PC-9 (cell line): ENCODE measurements at regions not wholly inside any gene's neighbourhood (a gene's known extent, or its start where the extent isn't known, plus 50 kb on each side); places are given as distances from the start of the nearest gene placed in this dataset.

Source experiments
- BruUV-seq: library from RNA; stranded (reverse); fragments of 400-500 nt; replicated peaks from 2 replicates; lab custom pipeline; 2021; lab: Mats Ljungman, UMichigan
- CTCF ChIA-PET: fragments of 300-600 bp; sonication (Branson Sonifier 250); formaldehyde crosslinking; loops from one replicate; lab custom pipeline; 2022; ENCODE audit warnings: antibody characterized with exemption; lab: Charles Lee
- POLR2A ChIA-PET: fragments of 300-600 bp; sonication (Branson Sonifier 250); formaldehyde crosslinking; loops from one replicate; lab custom pipeline; 2022; ENCODE audit warnings: antibody characterized with exemption; ENCODE audit not compliant: unreplicated experiment; lab: Charles Lee
- DNase-seq, 2 experiments: peaks; one replicate each; pipeline versions ENCODE4 v3.0.0 to v3.0.0-alpha.2; 2015 to 2022; ENCODE audit warnings: mixed read lengths in 1 of 2
- H2AFZ ChIP-seq: fragments of 200-600 bp; sonication (generic); 2 replicates; pipeline ENCODE4 v1.8.1; 2017; ENCODE audit warnings: antibody characterized with exemption
- H3F3A ChIP-seq: fragments of 200-600 bp; sonication (generic); 2 replicates; pipeline ENCODE4 v1.8.1; 2017; ENCODE audit warnings: antibody characterized with exemption, mild to moderate bottlenecking, low read depth; ENCODE audit not compliant: insufficient read depth
- H3K27ac ChIP-seq: fragments of 200-600 bp; sonication (generic); 2 replicates; pipeline ENCODE4 v1.6.1; 2016; ENCODE audit warnings: mixed run types
- H3K27me3 ChIP-seq: fragments of 200-600 bp; sonication (generic); 2 replicates; pipeline ENCODE4 v1.6.1; 2016; ENCODE audit warnings: low read depth, mixed run types; ENCODE audit not compliant: insufficient read depth
- H3K36me3 ChIP-seq: fragments of 200-600 bp; sonication (generic); 2 replicates; pipeline ENCODE4 v1.6.1; 2016; ENCODE audit warnings: low read depth, mixed run types
- H3K4me1 ChIP-seq: fragments of 200-600 bp; sonication (generic); replicated peaks from 2 replicates; pipeline ENCODE4 v1.6.1; 2016; ENCODE audit warnings: mixed run types; ENCODE audit not compliant: insufficient read depth
- H3K4me2 ChIP-seq: fragments of 200-600 bp; sonication (generic); 2 replicates; pipeline ENCODE4 v1.6.1; 2017; ENCODE audit warnings: mixed run types
- H3K4me3 ChIP-seq: fragments of 200-600 bp; sonication (generic); 2 replicates; pipeline ENCODE4 v1.6.1; 2016; ENCODE audit warnings: mixed run types
- H3K79me2 ChIP-seq: fragments of 200-600 bp; sonication (generic); 2 replicates; pipeline ENCODE4 v1.6.1; 2017; ENCODE audit warnings: low read depth, mixed run types
- H3K9me2 ChIP-seq: fragments of 200-600 bp; sonication (generic); 2 replicates; pipeline ENCODE4 v1.8.1; 2017; ENCODE audit warnings: mild to moderate bottlenecking; ENCODE audit not compliant: insufficient read depth
- H3K9me3 ChIP-seq: fragments of 200-600 bp; sonication (generic); 2 replicates; pipeline ENCODE4 v1.8.1; 2016; ENCODE audit warnings: low read depth; ENCODE audit not compliant: insufficient read depth
- H4K20me1 ChIP-seq: fragments of 200-600 bp; sonication (generic); 2 replicates; pipeline ENCODE4 v1.8.1; 2017; ENCODE audit not compliant: insufficient read depth
- EZH2 ChIP-seq: fragments of 200-600 bp; sonication (generic); IDR thresholded peaks from 2 replicates; pipeline ENCODE4 v1.8.0; 2017; ENCODE audit warnings: antibody characterized with exemption, low read depth
- intact Hi-C: fragments of 100-400 bp; cut with micrococcal nuclease; formaldehyde crosslinking; loops from one replicate; pipeline ENCODE4 v1.10.0; 2022; ENCODE audit not compliant: unreplicated experiment
- TF ChIP-seq, protein P1 (sequence below): fragments of 200-600 bp; sonication (generic); conservative IDR thresholded peaks from 2 replicates; pipeline ENCODE4 v1.6.1; 2017; ENCODE audit warnings: mixed run types, antibody characterized with exemption, mild to moderate bottlenecking, moderate library complexity

DNA sequence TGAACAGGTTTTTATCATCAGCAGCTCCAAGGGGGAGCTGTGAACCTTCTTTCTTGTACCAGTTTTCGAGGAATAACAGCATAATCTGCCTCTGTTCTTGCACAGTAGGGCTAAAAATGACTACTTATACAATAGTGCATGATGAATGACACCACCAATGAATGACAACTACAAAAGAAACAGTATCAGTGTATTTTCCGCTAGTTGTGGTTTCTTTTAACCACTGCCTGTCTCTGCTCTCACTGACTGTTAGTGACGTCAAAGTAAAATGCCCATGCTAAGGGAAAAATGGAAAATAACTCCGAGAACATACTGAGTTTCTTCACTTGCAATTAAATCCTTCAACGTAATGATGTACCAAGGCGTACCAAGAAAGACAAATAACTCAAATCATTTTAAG lies 294.9 kb downstream of the MAP2K6 start:
- no peak overlapping the region for H3K27ac ChIP-seq
- H4K20me1 ChIP-seq = no peaks in the 10 kb centered on the region
- DNase-seq = no peak
- no peaks in the 10 kb centered on the region for H3K79me2 ChIP-seq
- H3K27me3 ChIP-seq = no peaks in the 10 kb centered on the region
- POLR2A ChIA-PET = no interaction called here
- CTCF ChIA-PET = no interaction called here
- peaks cover 7% of the 10 kb centered on the region for H3K4me1 ChIP-seq
- peaks cover 4% of the 10 kb centered on the region for H3F3A ChIP-seq
- H3K4me2 ChIP-seq = no peak overlapping the region
- BruUV-seq = no TSS peak
- no peak for TF ChIP-seq EZH2
- TF ChIP-seq, protein P1, sequence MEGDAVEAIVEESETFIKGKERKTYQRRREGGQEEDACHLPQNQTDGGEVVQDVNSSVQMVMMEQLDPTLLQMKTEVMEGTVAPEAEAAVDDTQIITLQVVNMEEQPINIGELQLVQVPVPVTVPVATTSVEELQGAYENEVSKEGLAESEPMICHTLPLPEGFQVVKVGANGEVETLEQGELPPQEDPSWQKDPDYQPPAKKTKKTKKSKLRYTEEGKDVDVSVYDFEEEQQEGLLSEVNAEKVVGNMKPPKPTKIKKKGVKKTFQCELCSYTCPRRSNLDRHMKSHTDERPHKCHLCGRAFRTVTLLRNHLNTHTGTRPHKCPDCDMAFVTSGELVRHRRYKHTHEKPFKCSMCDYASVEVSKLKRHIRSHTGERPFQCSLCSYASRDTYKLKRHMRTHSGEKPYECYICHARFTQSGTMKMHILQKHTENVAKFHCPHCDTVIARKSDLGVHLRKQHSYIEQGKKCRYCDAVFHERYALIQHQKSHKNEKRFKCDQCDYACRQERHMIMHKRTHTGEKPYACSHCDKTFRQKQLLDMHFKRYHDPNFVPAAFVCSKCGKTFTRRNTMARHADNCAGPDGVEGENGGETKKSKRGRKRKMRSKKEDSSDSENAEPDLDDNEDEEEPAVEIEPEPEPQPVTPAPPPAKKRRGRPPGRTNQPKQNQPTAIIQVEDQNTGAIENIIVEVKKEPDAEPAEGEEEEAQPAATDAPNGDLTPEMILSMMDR = no peak
- intact Hi-C loops = no loop called here
- no peaks in the 10 kb centered on the region for H3K9me3 ChIP-seq
- no peaks in the 10 kb centered on the region for H3K9me2 ChIP-seq
- no peak overlapping the region for H2AFZ ChIP-seq
- no peak overlapping the region for H3K4me3 ChIP-seq
- H3K36me3 ChIP-seq = no peaks in the 10 kb centered on the region

DNA sequence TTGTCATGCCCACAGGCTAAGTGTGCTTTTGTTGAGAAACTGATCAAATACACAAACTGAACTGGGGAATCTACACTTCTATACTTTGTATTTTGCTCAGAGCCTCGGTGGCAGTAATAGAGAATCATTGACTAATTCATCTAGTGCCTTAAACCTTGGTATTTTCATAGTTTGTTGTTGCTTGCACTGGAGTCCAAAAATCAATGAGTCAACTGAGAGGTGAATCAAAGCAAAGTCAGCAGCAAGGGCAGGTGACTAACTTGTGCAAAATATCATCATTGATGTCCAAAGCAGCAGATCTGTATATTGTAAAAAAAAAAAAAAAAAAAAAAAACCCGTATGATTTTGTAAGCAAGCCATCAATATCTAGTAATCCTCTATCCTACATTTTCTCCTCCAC lies 296.4 kb downstream of the MAP2K6 start:
- no peak overlapping the region for H3K27ac ChIP-seq
- peaks cover 7% of the 10 kb centered on the region for H3K4me1 ChIP-seq
- H2AFZ ChIP-seq = no peak overlapping the region
- intact Hi-C loops = no loop called here
- no peak for DNase-seq
- H3F3A ChIP-seq = peaks cover 4% of the 10 kb centered on the region
- H4K20me1 ChIP-seq = no peaks in the 10 kb centered on the region
- ChIA-PET POLR2A (no interaction called here), CTCF (no interaction called here)
- no peak for TF ChIP-seq EZH2
- TF ChIP-seq, protein P1 = no peak
- H3K36me3 ChIP-seq = no peaks in the 10 kb centered on the region
- no TSS peak for BruUV-seq
- no peaks in the 10 kb centered on the region for H3K27me3 ChIP-seq
- no peaks in the 10 kb centered on the region for H3K9me2 ChIP-seq
- H3K79me2 ChIP-seq = no peaks in the 10 kb centered on the region
- H3K9me3 ChIP-seq = no peaks in the 10 kb centered on the region
- H3K4me2 ChIP-seq = no peak overlapping the region
- H3K4me3 ChIP-seq = no peak overlapping the region

DNA sequence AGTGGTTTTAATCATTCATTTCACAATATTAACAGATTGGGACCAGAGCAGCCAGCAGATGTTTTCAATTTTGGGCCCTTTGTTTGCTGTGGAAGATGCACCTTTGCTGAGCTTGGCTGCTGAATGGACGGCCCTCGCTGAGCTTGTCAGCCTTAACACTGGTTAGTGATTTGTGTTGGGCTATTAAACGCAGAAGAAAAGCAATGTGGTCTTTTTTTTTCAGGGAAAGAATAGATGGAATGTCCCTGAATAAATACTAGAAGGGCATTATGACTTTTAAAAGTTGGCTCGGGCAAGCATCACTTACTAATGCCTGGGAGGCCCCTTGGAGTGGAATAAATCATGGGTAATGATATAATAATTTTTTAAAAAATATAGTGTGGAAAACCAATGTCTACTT lies 297.0 kb downstream of the MAP2K6 start:
- no peak overlapping the region for H3K4me3 ChIP-seq
- H3K27me3 ChIP-seq = no peaks in the 10 kb centered on the region
- no TSS peak for BruUV-seq
- no peaks in the 10 kb centered on the region for H3K9me3 ChIP-seq
- H3K79me2 ChIP-seq = no peaks in the 10 kb centered on the region
- CTCF ChIA-PET = no interaction called here
- intact Hi-C loops = no loop called here
- no peaks in the 10 kb centered on the region for H3K36me3 ChIP-seq
- no peak overlapping the region for H2AFZ ChIP-seq
- H4K20me1 ChIP-seq = no peaks in the 10 kb centered on the region
- H3K9me2 ChIP-seq = no peaks in the 10 kb centered on the region
- no peak for TF ChIP-seq EZH2
- TF ChIP-seq, protein P1 = no peak
- H3K4me2 ChIP-seq = no peak overlapping the region
- no peak for DNase-seq
- peaks cover 7% of the 10 kb centered on the region for H3K4me1 ChIP-seq
- peaks cover 4% of the 10 kb centered on the region for H3F3A ChIP-seq
- POLR2A ChIA-PET = no interaction called here
- H3K27ac ChIP-seq = no peak overlapping the region
